ENCODE measurements at regions not wholly inside any gene's neighbourhood (a gene's known extent, or its start where the extent isn't known, plus 50 kb on each side); places are given as distances from the start of the nearest gene placed in this dataset.
"Not testable (repeated sequence)": the region's sequence is repeated elsewhere in the genome, so short reads cannot be mapped to it uniquely, and the experiment has no call there.

GRCh38 chr10:91088300-91089140 lies 131.9 kb upstream of the PCGF5 start:
- no peaks in the 10 kb centered on the region for H3K4me1 ChIP-seq (ENCODE audit: control insufficient read depth, insufficient read depth, low read length)
- no CpG with 5 or more reads among the region's 7 CpGs for WGBS (ENCODE audit: insufficient coverage, insufficient read length)
- no peak for DNase-seq (ENCODE audit: low read depth, low spot score)

DNA sequence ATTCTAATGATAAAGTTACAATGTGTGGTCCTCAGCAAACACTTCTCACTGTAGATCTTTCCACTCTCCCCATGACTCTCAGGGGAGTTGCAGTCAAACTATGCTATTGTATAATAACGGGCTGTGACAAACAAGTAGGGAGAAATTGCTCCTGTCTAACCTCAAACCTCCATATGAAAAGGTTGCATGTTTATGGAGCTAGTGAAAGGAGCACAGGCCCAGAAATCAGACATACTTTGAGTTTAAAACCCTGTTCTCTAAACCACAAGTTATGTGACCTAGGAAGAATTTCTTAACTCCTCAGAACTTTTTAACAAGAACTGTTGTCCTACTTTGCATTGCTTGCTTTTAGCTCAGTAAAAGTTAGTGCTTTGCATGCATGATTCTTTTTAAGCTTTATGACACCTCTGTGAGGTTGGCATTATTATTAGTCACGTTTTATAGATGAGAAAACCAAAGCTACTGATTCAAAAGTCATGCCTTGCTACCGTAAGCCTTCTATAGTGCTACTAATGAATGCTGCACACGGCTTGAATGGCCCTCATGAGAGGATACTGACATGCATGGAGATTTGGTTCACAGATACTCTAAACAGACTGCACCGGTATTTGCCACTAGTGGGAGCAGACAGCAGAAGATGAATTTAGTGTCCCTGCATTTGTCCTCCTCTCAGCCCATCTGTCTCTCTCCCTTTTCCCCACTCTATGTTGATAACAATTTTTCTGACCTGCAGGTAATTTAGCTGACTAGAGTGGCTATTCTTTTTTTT lies 129.5 kb upstream of the PCGF5 start:
- H3K27me3 ChIP-seq (ENCODE audit: control insufficient read depth, insufficient read depth, low read length) = no peaks in the 10 kb centered on the region
- no peaks in the 10 kb centered on the region for H3K4me1 ChIP-seq (ENCODE audit: control insufficient read depth, insufficient read depth, low read length)
- no CpG with 5 or more reads among the region's 5 CpGs for WGBS (ENCODE audit: insufficient coverage, insufficient read length)
- H3K36me3 ChIP-seq (ENCODE audit: control insufficient read depth, insufficient read depth, low read length) = no peaks in the 10 kb centered on the region
- no peak overlapping the region for H3K4me3 ChIP-seq (ENCODE audit: low read length)
- no peaks in the 10 kb centered on the region for H3K9me3 ChIP-seq (ENCODE audit: control insufficient read depth, insufficient read depth, low read length)
- DNase-seq (ENCODE audit: low read depth, low spot score) = no peak
- H3K27ac ChIP-seq (ENCODE audit: low read length) = no peak overlapping the region

More at GRCh38 chr10:91088300-91089140, 131.9 kb upstream of the PCGF5 start:
- Histone ChIP-seq H3K36me3 (ENCODE audit: control insufficient read depth, insufficient read depth, low read length) (no peaks in the 10 kb centered on the region), H3K9me3 (ENCODE audit: control insufficient read depth, insufficient read depth, low read length) (no peaks in the 10 kb centered on the region), H3K4me3 (ENCODE audit: low read length) (no peak overlapping the region), H3K27ac (ENCODE audit: low read length) (no peak overlapping the region), H3K27me3 (ENCODE audit: control insufficient read depth, insufficient read depth, low read length) (no peaks in the 10 kb centered on the region)

GRCh38 chr10:91091780-91092179 lies 128.7 kb upstream of the PCGF5 start:
- Histone ChIP-seq H3K27ac (ENCODE audit: low read length) (no peak overlapping the region), H3K4me1 (ENCODE audit: control insufficient read depth, insufficient read depth, low read length) (no peaks in the 10 kb centered on the region), H3K9me3 (ENCODE audit: control insufficient read depth, insufficient read depth, low read length) (no peaks in the 10 kb centered on the region; the same call in 1 of the 2 replicates), H3K4me3 (ENCODE audit: low read length) (no peak overlapping the region), H3K27me3 (ENCODE audit: control insufficient read depth, insufficient read depth, low read length) (no peaks in the 10 kb centered on the region), H3K36me3 (ENCODE audit: control insufficient read depth, insufficient read depth, low read length) (no peaks in the 10 kb centered on the region)
- WGBS (ENCODE audit: insufficient coverage, insufficient read length) = no CpG with 5 or more reads among the region's 2 CpGs
- no peak for DNase-seq (ENCODE audit: low read depth, low spot score)

DNA sequence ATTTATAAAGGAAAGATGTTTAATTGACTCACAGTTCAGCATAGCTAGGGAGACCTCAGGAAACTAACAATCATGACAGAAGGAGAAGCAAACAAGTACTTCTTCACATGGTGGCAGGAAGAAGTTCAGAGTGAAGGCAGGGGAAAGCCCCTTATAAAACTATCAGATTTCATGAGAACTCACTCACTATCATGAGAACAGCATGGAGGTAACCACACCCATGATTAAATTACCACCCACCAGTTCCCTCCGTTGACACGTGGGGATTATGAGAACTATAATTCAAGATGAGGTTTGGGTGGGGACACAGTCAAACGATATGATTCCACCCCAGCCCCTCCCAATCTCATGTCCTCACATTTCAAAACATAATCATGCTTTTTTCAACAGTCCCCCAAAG lies 124.2 kb upstream of the PCGF5 start:
- Histone ChIP-seq H3K4me1 (ENCODE audit: control insufficient read depth, insufficient read depth, low read length) (no peaks in the 10 kb centered on the region), H3K4me3 (ENCODE audit: low read length) (no peak overlapping the region), H3K36me3 (ENCODE audit: control insufficient read depth, insufficient read depth, low read length) (no peaks in the 10 kb centered on the region), H3K27me3 (ENCODE audit: control insufficient read depth, insufficient read depth, low read length) (no peaks in the 10 kb centered on the region), H3K9me3 (ENCODE audit: control insufficient read depth, insufficient read depth, low read length) (peaks cover 1% of the 10 kb centered on the region; the same call in 1 of the 2 replicates), H3K27ac (ENCODE audit: low read length) (no peak overlapping the region)
- no peak for DNase-seq (ENCODE audit: low read depth, low spot score)
- no CpG with 5 or more reads among the region's 3 CpGs for WGBS (ENCODE audit: insufficient coverage, insufficient read length)

GRCh38 chr10:91097313-91097712 lies 123.2 kb upstream of the PCGF5 start:
- Histone ChIP-seq H3K36me3 (ENCODE audit: control insufficient read depth, insufficient read depth, low read length) (no peaks in the 10 kb centered on the region), H3K27me3 (ENCODE audit: control insufficient read depth, insufficient read depth, low read length) (no peaks in the 10 kb centered on the region), H3K4me1 (ENCODE audit: control insufficient read depth, insufficient read depth, low read length) (no peaks in the 10 kb centered on the region), H3K27ac (ENCODE audit: low read length) (no peak overlapping the region), H3K9me3 (ENCODE audit: control insufficient read depth, insufficient read depth, low read length) (peaks cover 1% of the 10 kb centered on the region; the same call in 1 of the 2 replicates), H3K4me3 (ENCODE audit: low read length) (no peak overlapping the region)
- DNase-seq (ENCODE audit: low read depth, low spot score) = no peak

DNA sequence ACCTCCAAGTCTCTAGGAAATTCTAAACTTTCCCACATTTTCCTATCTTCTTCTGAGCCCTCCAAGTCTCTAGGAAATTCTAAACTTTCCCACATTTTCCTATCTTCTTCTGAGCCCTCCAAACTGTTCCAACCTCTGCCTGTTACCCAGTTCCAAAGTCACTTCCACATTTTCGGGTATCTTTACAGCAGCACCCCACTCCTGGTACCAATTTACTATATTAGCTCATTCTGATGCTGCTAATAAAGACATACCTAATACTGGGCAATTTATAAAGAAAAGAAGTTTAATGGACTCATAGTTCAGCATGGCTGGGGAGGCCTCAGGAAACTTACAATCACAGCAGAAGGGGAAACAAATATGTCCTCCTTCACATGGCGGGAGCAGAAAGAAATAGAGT lies 122.4 kb upstream of the PCGF5 start:
- not testable (repeated sequence) for H3K4me3 ChIP-seq (ENCODE audit: low read length); H3K27ac ChIP-seq (ENCODE audit: low read length); H3K9me3 ChIP-seq (ENCODE audit: control insufficient read depth, insufficient read depth, low read length); DNase-seq (ENCODE audit: low read depth, low spot score); H3K27me3 ChIP-seq (ENCODE audit: control insufficient read depth, insufficient read depth, low read length); H3K4me1 ChIP-seq (ENCODE audit: control insufficient read depth, insufficient read depth, low read length); H3K36me3 ChIP-seq (ENCODE audit: control insufficient read depth, insufficient read depth, low read length)
- WGBS (ENCODE audit: insufficient coverage, insufficient read length) = no CpG with 5 or more reads among the region's 2 CpGs

DNA sequence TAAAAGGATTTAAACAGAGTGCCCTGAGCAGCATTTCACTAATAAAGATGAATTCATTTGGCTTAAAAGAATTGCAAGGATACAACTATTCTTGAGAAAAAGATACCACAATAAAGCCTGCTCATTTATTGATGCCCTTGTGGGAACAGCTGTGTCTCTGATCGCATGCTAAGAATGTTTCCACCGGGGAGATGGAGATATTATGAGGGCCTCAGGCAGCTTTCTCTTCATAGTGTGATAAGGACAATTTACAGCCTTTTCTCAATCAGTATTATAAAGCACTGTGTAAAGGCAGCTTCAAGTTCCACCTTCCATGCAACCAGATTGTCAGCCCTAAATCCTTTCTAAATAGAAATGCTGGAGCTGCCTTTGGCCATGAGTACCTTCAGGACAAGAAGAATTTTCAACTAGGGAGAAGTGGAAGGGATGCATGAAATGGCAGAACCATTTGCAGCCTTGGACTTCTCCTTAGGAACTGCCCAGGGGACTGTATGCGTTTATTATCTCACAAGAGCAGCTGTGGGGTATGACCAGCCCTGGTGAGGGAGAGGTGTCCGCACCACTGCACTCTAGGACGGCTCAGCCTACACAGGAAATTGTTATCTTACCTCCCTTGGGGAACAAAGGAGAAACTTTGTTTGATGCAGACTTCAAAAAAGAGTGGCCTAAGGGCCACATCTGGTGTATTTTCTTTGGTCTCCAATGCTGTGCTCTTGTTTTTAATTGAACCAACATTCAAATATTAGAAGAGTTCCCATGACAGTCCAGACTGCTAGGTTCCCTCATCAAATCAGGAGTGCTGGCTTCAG lies 116.9 kb upstream of the PCGF5 start:
- H3K4me1 ChIP-seq (ENCODE audit: control insufficient read depth, insufficient read depth, low read length) = no peaks in the 10 kb centered on the region
- no peak overlapping the region for H3K27ac ChIP-seq (ENCODE audit: low read length)
- no CpG with 5 or more reads among the region's 5 CpGs for WGBS (ENCODE audit: insufficient coverage, insufficient read length)
- DNase-seq (ENCODE audit: low read depth, low spot score) = no peak
- H3K27me3 ChIP-seq (ENCODE audit: control insufficient read depth, insufficient read depth, low read length) = no peaks in the 10 kb centered on the region
- no peaks in the 10 kb centered on the region for H3K9me3 ChIP-seq (ENCODE audit: control insufficient read depth, insufficient read depth, low read length)
- H3K36me3 ChIP-seq (ENCODE audit: control insufficient read depth, insufficient read depth, low read length) = no peaks in the 10 kb centered on the region
- no peak overlapping the region for H3K4me3 ChIP-seq (ENCODE audit: low read length)

DNA sequence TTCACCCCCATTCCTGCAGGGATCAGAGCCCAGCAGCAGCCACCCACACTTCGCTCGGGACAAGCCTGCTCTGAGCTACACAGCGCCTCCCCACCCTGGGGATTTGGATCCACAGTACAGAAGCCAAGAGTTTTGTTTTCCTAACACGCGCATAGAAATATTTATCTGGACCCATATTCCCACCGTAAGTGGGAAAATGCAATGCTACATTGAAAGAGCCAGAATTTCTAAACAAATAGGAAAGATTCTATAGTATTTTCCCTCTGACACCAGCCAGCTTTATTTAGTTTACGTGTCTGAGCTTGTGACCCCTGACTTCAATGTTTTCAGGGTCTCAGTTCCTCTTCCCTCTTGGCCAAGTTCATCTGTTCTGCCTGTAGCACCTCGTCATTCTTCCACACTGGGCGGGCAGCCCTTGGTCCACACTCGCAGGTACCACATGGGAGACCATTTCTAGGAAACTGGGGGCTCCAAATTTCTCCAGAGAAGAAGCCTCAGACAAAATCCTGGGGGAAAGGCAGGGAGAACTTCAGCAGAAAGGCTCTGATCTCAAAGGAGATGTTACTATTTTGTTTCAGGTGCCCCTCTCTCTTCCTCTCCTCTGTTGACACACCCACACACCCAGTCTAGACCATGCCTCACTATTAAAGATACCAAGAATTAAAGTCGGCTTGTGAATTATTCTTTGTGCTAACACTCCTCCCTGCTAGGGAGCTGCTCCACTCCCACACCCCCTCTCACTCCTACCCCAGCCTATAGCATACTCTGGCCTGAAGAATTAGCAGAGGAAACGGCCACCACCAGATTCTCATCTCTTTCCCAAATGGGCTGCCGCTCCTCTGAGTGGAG lies 116.0 kb upstream of the PCGF5 start:
- no peaks in the 10 kb centered on the region for H3K27me3 ChIP-seq (ENCODE audit: control insufficient read depth, insufficient read depth, low read length)
- WGBS (ENCODE audit: insufficient coverage, insufficient read length) = no CpG with 5 or more reads among the region's 13 CpGs
- H3K4me3 ChIP-seq (ENCODE audit: low read length) = no peak overlapping the region
- no peak overlapping the region for H3K27ac ChIP-seq (ENCODE audit: low read length)
- no peaks in the 10 kb centered on the region for H3K9me3 ChIP-seq (ENCODE audit: control insufficient read depth, insufficient read depth, low read length)
- no peak for DNase-seq (ENCODE audit: low read depth, low spot score)
- H3K4me1 ChIP-seq (ENCODE audit: control insufficient read depth, insufficient read depth, low read length) = no peaks in the 10 kb centered on the region
- no peaks in the 10 kb centered on the region for H3K36me3 ChIP-seq (ENCODE audit: control insufficient read depth, insufficient read depth, low read length)

GRCh38 chr10:91105269-91105668 lies 115.2 kb upstream of the PCGF5 start:
- WGBS (ENCODE audit: insufficient coverage, insufficient read length) = no CpG with 5 or more reads among the region's 2 CpGs

GRCh38 chr10:91108820-91109219 lies 111.6 kb upstream of the PCGF5 start:
- Histone ChIP-seq H3K36me3 (ENCODE audit: control insufficient read depth, insufficient read depth, low read length) (no peaks in the 10 kb centered on the region), H3K27ac (ENCODE audit: low read length) (no peak overlapping the region), H3K27me3 (ENCODE audit: control insufficient read depth, insufficient read depth, low read length) (no peaks in the 10 kb centered on the region), H3K4me3 (ENCODE audit: low read length) (no peak overlapping the region), H3K9me3 (ENCODE audit: control insufficient read depth, insufficient read depth, low read length) (no peaks in the 10 kb centered on the region), H3K4me1 (ENCODE audit: control insufficient read depth, insufficient read depth, low read length) (no peaks in the 10 kb centered on the region)
- no peak for DNase-seq (ENCODE audit: low read depth, low spot score)

More at GRCh38 chr10:91105269-91105668, 115.2 kb upstream of the PCGF5 start:
- Histone ChIP-seq H3K9me3 (ENCODE audit: control insufficient read depth, insufficient read depth, low read length) (no peaks in the 10 kb centered on the region), H3K36me3 (ENCODE audit: control insufficient read depth, insufficient read depth, low read length) (no peaks in the 10 kb centered on the region), H3K4me3 (ENCODE audit: low read length) (no peak overlapping the region), H3K27me3 (ENCODE audit: control insufficient read depth, insufficient read depth, low read length) (no peaks in the 10 kb centered on the region), H3K27ac (ENCODE audit: low read length) (no peak overlapping the region), H3K4me1 (ENCODE audit: control insufficient read depth, insufficient read depth, low read length) (no peaks in the 10 kb centered on the region)
- DNase-seq (ENCODE audit: low read depth, low spot score) = no peak

Data from iPS DF 6.9 (cell line).